ENCODE measurements at regions not wholly inside any gene's neighbourhood (a gene's known extent, or its start where the extent isn't known, plus 50 kb on each side); places are given as distances from the start of the nearest gene placed in this dataset.

- no peak for DNase-seq (ENCODE audit: low read depth)
- H3K4me3 ChIP-seq (ENCODE audit: low read length): no peak overlapping the region
- TF ChIP-seq CTCF (conservative IDR thresholded peaks at IDR 0.05; ENCODE audit: low read depth, low read length): no peak
These were observed 192.7 kb downstream of the SPRY1 start for GRCh38 chr4:123589301-123589700.

GRCh38 chr4:123591875-123592274, 195.3 kb downstream of the SPRY1 start:
- H3K4me3 ChIP-seq (ENCODE audit: low read length): no peak overlapping the region
- no peak for DNase-seq (ENCODE audit: low read depth)
- TF ChIP-seq CTCF (conservative IDR thresholded peaks at IDR 0.05; ENCODE audit: low read depth, low read length): no peak

GRCh38 chr4:123593655-123594054, 197.1 kb downstream of the SPRY1 start:
- TF ChIP-seq CTCF (conservative IDR thresholded peaks at IDR 0.05; ENCODE audit: low read depth, low read length): no peak
- no peak for DNase-seq (ENCODE audit: low read depth)
- H3K4me3 ChIP-seq (ENCODE audit: low read length): no peak overlapping the region

- no peak for TF ChIP-seq CTCF (conservative IDR thresholded peaks at IDR 0.05; ENCODE audit: low read depth, low read length)
- no peak overlapping the region for H3K4me3 ChIP-seq (ENCODE audit: low read length)
- DNase-seq (ENCODE audit: low read depth): no peak
These were observed 200.2 kb downstream of the SPRY1 start for GRCh38 chr4:123596805-123597204.

- no peak for TF ChIP-seq CTCF (conservative IDR thresholded peaks at IDR 0.05; ENCODE audit: low read depth, low read length)
- DNase-seq (ENCODE audit: low read depth): no peak
- H3K4me3 ChIP-seq (ENCODE audit: low read length): no peak overlapping the region
These were observed 201.0 kb downstream of the SPRY1 start for GRCh38 chr4:123597586-123597985.

- H3K4me3 ChIP-seq (ENCODE audit: low read length): no peak overlapping the region
- no peak for DNase-seq (ENCODE audit: low read depth)
- no peak for TF ChIP-seq CTCF (conservative IDR thresholded peaks at IDR 0.05; ENCODE audit: low read depth, low read length)
These were observed 201.7 kb downstream of the SPRY1 start for GRCh38 chr4:123598331-123598730.

- no peak for DNase-seq (ENCODE audit: low read depth)
- no peak overlapping the region for H3K4me3 ChIP-seq (ENCODE audit: low read length)
- TF ChIP-seq CTCF (conservative IDR thresholded peaks at IDR 0.05; ENCODE audit: low read depth, low read length): no peak
These were observed 202.7 kb downstream of the SPRY1 start for GRCh38 chr4:123599061-123599919.
